Epithelial cell of esophagus (primary cell): ENCODE measurements at regions not wholly inside any gene's neighbourhood (a gene's known extent, or its start where the extent isn't known, plus 50 kb on each side); places are given as distances from the start of the nearest gene placed in this dataset.

ENCODE experiments used
- DNase-seq: peaks from one replicate; pipeline ENCODE4 v3.0.0; 2010; ENCODE audit warnings: low read depth
- H3K4me3 ChIP-seq: 2 replicates; pipeline ENCODE4 v1.5.1; 2011; ENCODE audit warnings: mild to moderate bottlenecking, low read length, control low read depth
- CTCF ChIP-seq: IDR thresholded peaks from 2 replicates; pipeline ENCODE4 v1.5.1; 2011; ENCODE audit warnings: low read depth, mild to moderate bottlenecking, low read length, control low read depth, inconsistent platforms; ENCODE audit not compliant: insufficient read depth; ENCODE audit errors: missing control alignments

- DNase-seq: no peak
- TF ChIP-seq CTCF: no peak
- no peak overlapping the region for H3K4me3 ChIP-seq
Measured at GRCh38 chr15:66848686-66849392, 146.8 kb downstream of the SMAD6 start.

DNA sequence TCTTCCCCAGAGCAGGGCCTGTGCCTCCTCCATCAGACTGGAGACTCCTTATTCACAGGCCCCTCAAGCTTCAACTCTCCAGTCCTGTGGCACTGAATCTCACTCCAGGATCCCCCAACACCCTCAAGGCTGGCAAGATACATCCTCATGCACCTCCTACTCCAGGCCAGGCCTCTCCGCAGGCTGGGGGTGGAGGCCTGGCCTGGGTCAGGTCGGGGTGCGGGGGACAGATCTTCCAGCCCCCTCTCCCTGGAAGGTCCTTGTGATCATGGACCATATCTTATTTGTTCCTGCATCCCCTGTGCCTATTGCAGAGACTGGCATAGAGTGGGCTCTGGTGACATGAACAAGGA lies 147.3 kb downstream of the SMAD6 start:
- H3K4me3 ChIP-seq: no peak overlapping the region
- DNase-seq: no peak
- no peak for TF ChIP-seq CTCF

GRCh38 chr15:66849746-66850077 lies 147.7 kb downstream of the SMAD6 start:
- no peak overlapping the region for H3K4me3 ChIP-seq
- DNase-seq: no peak
- no peak for TF ChIP-seq CTCF

DNA sequence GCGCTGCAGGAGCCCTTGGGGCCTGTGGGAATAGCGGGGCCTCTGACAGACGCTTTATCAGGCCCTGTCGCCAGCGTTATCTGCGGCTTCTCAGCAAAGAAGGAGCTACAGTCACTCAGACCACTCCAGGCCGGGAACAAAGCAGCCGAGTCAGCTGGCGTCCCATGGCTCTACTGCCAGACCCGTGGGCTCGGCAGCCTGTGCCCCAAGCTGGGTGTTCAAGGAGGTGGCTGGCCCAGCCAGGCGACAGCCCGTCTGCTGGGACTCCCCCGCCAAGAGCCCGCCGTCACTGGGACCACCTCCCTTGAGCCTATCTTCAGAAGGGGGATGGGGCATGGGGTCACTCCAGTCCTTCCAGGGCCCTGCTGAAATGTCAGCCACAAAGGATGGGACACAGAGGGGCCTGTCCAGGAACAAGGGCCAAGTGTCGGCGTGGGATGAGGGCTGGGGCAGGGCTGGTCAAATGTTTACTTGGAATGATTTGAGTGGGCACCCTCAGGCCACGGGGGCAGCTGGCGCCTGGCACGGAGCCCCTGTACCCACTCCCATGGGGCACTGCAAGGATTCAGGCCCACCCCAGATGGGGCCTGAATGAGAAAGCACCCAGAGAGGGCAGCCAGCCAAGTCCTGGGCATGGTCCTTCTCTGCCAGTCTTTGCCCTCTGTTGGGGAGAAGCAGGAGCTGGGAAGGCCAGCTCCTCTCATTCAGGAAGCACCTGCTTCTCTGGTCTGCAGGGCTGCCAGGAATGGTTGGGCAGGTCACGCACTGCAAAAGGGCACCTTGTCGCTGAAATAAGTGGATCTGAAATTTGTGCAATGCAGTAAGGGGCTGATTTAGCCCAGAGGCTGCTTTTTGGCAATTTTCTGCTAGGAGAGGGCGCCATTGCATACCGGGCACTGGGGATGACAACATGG lies 148.3 kb downstream of the SMAD6 start:
- DNase-seq: no peak
- no peak overlapping the region for H3K4me3 ChIP-seq
- TF ChIP-seq CTCF: no peak

DNA sequence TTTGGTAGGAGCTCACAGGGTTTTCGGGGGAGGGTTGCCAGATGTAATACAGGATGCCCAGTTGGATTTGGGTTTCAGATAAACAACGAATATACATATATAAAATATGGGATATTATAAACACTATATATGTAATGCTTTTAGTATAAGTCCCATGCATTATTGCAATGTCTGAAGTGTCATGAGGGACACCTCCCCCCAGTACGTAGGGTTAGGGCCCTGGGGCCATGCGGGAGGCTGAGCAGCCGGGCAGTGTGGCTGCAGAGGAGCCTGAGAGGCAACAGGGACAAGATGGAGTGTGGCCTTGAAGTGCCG lies 148.9 kb downstream of the SMAD6 start:
- no peak for TF ChIP-seq CTCF
- no peak for DNase-seq

GRCh38 chr15:66851311-66852063 lies 149.5 kb downstream of the SMAD6 start:
- TF ChIP-seq CTCF: peak; percentile 86
- H3K4me3 ChIP-seq: no peak overlapping the region

More for the DNA sequence above, 148.9 kb downstream of the SMAD6 start:
- H3K4me3 ChIP-seq: no peak overlapping the region

More at GRCh38 chr15:66851311-66852063, 149.5 kb downstream of the SMAD6 start:
- DNase-seq: peak; percentile 77
